ENCODE measurements at regions not wholly inside any gene's neighbourhood (a gene's known extent, or its start where the extent isn't known, plus 50 kb on each side); places are given as distances from the start of the nearest gene placed in this dataset.
"Not testable (repeated sequence)": the region's sequence is repeated elsewhere in the genome, so short reads cannot be mapped to it uniquely, and the experiment has no call there.

- H3K27ac ChIP-seq: no peak overlapping the region
- TF ChIP-seq ZFX (IDR thresholded peaks at IDR 0.05; ENCODE audit: borderline replicate concordance) (no peak), CTCF (IDR thresholded peaks at IDR 0.05) (no peak)
Observed at GRCh38 chr17:65301184-65301583, 164.0 kb downstream of the RGS9 start.

GRCh38 chr17:65297916-65298315 is 160.7 kb downstream of the RGS9 start:
- no peak overlapping the region for H3K27ac ChIP-seq
- TF ChIP-seq ZFX (IDR thresholded peaks at IDR 0.05; ENCODE audit: borderline replicate concordance): no peak
- TF ChIP-seq CTCF (IDR thresholded peaks at IDR 0.05): no peak

- TF ChIP-seq CTCF (IDR thresholded peaks at IDR 0.05): no peak
- TF ChIP-seq ZFX (IDR thresholded peaks at IDR 0.05; ENCODE audit: borderline replicate concordance): no peak
Observed at GRCh38 chr17:65297384-65297783, 160.2 kb downstream of the RGS9 start.

GRCh38 chr17:65294181-65294719 is 157.1 kb downstream of the RGS9 start:
- no peak overlapping the region for H3K27ac ChIP-seq
- TF ChIP-seq CTCF (IDR thresholded peaks at IDR 0.05) (peak; percentile 82), ZFX (IDR thresholded peaks at IDR 0.05; ENCODE audit: borderline replicate concordance) (no peak)

More at GRCh38 chr17:65297384-65297783, 160.2 kb downstream of the RGS9 start:
- no peak overlapping the region for H3K27ac ChIP-seq

GRCh38 chr17:65293584-65294180 is 156.5 kb downstream of the RGS9 start:
- TF ChIP-seq ZFX (IDR thresholded peaks at IDR 0.05; ENCODE audit: borderline replicate concordance): no peak
- no peak overlapping the region for H3K27ac ChIP-seq

GRCh38 chr17:65292430-65292829 is 155.3 kb downstream of the RGS9 start:
- TF ChIP-seq ZFX (IDR thresholded peaks at IDR 0.05; ENCODE audit: borderline replicate concordance) (no peak), CTCF (IDR thresholded peaks at IDR 0.05) (no peak)
- H3K27ac ChIP-seq: no peak overlapping the region

GRCh38 chr17:65291301-65291700 is 154.1 kb downstream of the RGS9 start:
- not testable (repeated sequence) for H3K27ac ChIP-seq

- no peak overlapping the region for H3K27ac ChIP-seq
- TF ChIP-seq CTCF (IDR thresholded peaks at IDR 0.05): no peak
- TF ChIP-seq ZFX (IDR thresholded peaks at IDR 0.05; ENCODE audit: borderline replicate concordance): no peak
Observed at GRCh38 chr17:65290616-65291015, 153.4 kb downstream of the RGS9 start.

Measured in 22Rv1 (cell line).